HuH-7 (cell line): ENCODE measurements at regions not wholly inside any gene's neighbourhood (a gene's known extent, or its start where the extent isn't known, plus 50 kb on each side); places are given as distances from the start of the nearest gene placed in this dataset.

Experiments
- DNase-seq: peaks from one replicate; pipeline ENCODE4 v3.0.0; 2011; ENCODE audit warnings: low spot score

DNA sequence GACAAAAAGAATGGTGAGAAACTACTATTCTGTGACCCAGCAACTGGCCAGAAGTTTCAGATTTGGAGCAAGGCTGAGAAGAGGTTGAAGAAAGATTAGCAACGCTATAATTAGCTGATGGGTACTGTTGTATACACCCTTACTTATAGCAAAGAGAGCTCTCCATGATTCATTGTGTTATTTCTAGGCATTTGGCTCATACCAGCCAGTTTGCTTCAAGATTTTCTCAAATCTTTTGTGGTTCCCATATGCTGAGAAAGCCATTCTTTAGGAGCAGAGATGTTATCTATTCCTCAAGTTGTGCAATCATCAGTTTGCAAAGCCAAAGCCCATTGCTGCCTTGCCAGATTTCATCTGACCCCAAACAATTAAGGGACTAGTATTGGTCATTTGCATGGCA, 179.4 kb downstream of the ETS1 start:
- DNase-seq = no peak

DNA sequence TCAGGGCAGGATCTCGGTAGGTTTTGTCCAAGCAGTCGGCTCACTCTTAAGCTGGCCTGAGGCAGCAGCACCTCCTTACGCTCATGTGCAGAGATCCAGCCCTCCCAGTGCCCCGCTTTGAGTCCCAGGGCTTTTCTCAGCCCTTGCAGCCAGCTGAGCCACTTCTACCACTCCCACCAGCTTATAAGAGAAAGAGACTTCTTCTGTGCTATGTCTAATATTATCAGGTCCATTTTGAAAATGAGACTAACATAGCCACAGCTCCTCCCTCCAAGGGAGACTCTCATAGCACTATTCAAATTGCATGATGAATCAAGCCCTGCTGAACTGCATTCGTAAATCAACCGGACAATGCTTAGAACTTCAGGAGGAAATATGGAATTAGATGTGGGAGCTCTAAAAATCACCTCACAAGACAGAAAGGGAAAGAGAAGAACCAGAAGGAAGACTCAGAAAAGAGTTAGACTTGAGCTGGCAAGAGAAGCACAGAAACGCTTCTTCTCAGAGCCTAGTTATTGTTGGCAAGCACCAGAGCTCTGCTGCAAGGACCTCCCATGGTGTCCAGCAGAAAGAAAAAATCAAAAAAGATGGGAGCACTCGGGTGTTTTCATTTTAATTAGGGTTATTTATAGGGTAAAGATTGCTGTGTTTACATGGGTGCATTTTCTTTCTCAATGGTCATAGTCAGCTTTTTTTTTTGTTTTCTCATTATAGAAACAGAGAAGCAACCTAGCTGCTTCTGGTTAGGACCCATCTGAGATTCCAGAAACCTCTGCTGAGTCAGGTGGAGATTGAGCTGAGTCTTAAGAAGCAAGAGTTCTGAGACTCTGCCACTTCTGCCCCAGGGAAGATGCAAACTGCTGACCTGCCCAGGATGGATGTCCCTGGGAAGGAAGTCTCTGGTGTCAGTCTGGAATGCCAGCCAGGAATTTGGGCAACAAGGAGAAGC, 181.4 kb downstream of the ETS1 start:
- DNase-seq = no peak

DNA sequence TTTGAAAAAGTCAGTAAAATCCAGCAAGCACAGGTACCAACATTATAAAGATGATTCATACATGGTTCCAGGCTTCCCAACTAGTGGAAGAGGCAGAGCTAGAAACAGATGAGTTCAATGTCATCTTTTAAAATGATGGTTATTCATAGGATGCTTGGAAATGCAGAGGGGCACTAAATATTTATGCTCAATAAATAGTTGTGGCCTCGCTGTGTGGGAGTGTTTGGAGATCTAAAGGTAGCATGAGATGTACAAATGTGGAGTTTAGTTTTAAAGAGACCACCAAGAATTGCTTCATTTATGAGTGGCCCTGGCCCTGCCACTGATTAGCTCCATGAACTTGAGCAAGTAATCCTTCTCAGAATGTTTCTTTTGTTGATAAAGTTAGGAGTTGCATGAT, 182.2 kb downstream of the ETS1 start:
- no peak for DNase-seq

DNA sequence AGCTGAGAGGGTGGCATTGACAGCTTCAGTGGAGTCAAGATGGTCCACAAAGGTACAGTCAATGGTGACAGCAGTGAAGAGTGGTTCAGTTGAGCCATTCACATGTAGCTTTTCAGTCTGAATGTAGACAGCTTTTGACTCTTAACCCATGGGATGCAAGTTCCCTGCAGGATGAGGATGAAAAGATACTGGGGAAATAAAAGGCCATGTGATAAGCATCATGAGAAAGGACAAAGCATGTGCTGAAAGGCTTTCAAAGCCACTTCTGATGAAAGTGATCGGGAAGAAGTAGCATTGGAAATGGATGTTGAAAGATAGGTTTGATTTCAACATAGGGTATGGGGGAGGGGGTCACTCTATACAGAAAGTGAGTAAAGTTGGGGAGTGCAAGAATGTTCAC, 182.9 kb downstream of the ETS1 start:
- no peak for DNase-seq

DNA sequence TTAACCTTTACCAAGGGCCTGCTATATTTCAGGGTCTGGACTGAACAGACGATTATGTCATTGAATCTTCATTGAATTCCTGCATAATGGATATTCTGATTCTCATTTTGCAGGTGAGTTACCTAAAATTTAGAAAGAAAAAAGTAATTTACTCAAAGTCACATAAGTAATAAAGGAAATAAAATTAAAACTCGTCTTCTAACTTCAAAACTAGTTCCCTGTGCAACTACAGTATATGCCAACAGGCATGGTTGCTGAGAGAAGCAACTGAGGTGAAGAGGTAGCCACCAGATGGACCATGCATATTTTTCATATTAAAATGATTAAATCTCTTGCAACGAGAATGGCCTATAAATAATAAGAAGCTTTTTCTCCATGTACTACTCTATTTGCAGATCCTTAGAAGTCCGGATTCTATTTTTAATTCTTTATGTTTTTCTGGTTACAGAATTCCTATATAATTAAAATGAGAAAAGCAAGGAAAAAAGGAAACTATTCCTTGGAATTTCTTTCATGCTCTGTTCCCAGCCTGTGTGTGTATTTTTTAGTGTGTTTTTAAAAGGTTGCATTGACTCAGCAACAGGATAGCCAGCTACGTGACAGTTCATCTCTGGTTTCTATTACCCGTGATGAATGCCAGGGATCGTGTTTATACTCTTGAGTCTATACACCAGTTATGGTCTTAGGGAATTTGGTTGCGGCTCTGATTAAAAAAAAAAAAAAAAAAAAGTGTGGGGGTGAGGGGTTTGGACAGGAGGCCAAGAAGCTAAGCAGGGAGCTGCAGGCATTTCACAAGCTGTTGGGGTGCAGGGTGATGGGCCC, 186.8 kb downstream of the ETS1 start:
- DNase-seq = no peak

DNA sequence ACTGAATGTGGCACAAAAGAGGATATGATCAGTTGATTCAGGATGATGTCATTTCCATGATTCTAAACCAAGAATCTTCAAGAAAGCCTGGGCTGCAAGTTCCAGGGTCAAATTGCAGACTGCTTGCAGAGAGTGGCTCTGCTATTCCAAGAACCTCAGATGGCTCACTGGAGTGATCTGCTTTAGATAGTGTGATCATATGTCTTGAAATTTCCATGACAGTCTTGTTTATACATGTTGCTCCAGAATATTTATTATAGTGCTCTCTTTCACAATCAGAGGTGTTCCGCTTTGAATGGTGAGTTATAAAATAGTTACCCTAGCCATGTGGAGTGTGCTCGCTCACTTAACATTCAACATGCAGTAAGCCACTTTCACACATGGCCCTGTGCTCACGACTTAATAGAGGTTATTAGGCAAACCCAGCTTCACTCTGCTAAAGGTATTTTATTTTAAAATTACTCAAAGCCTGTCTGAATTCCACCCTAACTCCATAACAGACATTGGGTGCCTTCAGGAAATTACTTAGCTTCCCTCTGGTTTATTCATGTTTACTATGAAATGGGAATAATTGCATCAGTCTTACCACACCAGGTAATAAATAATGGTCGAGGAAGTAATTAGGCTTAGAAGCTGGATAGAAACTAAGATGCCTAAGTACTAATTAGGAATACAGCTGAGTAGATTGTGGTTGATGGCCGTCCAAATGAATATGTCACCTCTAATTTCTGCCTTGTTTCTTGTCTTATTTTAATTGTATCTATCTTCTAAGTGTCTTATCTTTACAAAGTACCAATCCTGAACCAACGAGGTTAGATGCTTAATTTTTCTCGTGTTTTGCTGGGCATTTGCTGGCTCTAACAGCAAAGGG, 187.9 kb downstream of the ETS1 start:
- DNase-seq = no peak

DNA sequence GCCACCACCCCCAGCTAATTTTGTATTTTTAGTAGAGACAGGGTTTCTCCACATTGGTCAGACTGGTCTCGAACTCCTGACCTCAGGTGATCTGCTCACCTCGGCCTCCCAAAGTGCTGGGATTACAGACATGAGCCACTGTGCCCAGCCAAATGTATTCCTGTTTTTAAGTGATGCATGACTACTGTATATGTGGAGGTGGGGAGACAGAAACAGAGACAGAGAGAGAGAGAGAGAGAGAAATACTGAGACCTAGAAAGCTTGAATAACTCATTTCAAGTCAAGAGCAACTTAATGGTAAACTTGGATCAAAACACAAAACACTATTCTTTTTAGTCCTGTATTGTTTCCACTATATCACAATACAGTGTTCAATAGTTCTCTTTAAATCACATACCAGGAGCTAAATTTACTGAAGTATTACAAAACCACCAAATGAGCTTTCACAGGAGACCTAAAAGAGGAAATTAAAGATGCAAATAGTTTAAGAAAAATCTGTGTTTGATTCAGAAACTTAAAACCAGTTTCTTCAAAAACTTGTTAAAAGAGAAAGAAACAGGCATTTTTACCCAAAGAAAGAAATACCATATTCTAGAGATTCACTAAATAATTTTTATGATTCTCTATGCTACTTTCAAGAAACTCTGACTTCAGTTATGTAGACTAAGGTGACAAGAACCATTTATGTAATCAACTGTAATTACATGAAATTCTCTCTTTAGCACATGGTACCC, 188.7 kb downstream of the ETS1 start:
- DNase-seq = no peak

DNA sequence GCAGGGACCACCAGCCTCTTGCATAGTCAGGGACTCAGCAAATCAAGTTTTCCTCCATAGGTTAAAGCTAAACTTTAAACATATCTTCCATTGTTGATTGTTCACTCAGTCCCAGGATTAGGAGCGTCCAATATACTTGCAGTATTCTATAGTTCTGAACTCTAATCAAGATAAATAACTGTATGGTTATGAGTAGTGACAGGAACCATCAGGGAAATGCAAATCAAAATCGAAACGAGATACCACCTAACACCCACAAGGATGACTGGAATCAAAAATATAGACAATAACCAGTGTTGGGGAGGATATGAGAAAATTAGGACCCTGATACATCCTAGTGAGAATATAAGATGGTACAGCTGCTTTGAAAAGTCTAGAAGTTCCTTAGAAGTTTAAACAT, 190.0 kb downstream of the ETS1 start:
- DNase-seq = no peak

DNA sequence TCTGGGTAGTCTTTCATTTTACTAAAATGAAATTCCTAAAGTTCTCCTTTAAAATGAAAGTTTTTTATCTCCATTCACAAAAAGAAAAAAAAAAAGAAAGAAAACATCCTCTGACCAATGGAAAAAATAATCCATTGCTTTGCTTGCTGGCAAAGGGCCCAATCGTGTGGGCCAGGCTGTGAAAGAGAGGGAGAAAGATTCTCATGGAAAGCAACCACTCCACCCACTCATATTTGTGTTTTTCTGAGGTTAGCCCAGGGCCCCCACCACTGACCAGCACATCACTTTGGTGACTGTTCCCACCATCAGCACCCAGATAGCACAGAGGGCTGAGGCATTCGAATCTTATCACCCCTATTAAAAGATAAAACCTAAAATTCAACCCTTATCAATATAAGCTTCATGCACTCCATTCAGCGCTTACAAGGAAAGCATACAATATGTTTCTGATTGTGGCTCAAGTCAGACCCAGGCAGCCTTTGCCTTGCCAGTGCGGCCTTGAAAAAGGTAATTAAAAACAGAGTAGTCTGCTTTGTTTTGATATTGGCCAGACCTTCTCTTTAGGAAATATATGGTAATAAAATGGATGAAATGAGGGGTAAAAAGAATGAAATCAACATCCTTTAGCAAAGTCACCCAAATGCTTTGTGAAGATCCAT, 192.8 kb downstream of the ETS1 start:
- no peak for DNase-seq

DNA sequence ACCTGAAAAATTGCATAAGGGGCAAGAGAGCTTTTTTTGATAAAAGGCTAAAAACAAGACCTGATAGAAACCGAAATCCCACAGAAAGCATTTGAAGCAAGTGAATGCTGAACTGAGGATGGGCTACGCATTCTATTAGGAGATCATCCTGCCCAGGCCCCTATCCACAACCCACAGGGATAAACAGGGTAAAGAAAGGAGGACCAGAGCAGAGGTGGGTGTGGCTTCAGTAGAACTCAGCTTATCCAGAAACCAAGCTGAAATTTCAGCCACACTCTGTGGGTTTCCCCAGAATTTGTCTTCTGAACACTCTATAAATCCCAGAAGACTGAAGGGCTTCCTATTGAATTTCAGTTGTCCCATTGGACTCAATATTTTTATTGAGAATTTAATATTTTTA, 195.1 kb downstream of the ETS1 start:
- no peak for DNase-seq

DNA sequence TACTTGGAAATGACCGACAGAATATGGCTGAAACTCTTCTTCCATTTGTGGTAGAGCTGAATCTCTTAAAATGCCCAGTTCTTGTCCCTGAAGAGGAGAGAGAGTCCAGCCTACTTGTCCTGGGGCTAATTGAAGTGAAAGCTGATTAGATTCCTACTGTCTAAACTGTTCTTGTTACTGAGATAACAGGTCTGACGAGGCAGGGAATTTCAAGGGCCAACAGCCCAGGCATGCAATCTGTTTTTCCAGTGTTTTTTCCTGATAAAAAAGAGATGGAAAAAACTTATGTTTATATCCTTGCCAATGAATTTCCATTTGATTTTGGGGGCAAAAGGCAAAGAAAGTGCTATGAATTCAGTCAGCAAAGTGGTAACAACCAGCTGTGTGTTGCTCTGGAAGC, 195.5 kb downstream of the ETS1 start:
- no peak for DNase-seq

DNA sequence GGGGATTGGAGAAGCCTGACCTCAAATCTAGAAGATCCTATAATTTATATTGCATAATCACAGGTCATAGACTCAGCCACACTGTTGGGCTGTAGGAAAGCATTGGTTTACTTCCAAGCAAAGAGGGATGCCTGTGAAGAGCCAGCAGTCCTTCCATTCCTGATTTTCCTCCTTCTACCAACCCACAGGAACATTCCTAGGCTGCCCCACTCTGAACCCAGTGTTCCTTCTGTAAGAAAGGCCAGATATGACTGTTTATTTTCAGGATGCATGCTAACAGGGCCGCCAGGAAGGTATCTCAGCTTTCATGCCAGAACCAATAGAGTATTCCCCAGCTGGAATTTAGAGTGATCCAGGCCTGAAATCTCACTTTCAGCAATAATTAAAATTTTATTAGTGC, 197.1 kb downstream of the ETS1 start:
- no peak for DNase-seq

DNA sequence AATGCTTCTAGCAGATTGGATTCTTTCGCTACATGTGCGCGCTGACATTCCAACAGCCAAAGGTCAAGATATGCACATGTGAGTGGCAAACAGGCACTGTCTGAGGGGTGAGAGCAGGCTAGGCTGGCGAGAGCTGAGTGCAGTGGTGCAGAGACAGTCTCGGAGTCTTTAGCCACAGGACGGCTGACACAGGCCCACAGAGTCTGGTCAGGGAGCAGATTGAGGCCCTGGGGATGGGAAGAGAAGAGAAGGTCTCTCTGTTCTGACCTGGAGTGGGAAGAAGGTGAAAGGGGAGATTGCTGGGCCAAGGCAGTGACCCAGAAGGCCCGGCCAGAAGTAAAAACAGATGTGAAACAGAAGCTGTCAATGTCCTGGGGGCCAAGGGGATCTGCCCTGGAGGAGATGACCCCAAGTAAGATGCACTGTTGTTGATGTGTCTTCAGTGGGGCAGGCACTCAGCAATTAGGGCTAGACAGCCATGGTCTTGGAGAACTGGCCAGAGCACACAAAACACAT, 197.8 kb downstream of the ETS1 start:
- no peak for DNase-seq

DNA sequence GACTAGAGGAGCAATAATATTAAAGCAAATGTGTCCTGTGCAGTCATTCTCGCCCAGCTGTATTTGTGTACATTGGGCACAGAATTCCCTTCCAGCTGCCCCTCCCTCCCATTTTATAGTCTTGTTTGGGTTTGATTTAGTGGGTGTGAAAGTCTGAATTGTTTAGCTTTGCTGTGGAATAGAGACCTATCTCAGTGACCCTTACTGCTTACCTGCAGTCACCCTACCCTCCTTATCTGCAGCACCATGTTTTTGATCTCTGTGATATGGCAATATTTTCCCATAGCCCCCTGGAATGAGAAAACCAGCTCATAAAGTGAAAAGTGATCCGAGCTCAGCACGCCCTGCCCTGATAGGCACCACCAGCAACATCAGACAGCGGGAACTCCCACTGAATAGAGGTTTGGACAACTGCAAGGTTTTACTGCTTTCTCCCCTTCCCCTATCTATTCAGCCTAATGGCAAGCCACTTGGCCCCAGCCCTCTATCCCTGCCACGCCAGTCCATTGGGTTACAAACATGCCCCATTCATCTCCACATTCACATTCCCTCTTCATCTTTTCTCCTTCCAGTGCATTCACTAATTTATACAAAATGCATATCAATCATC, 199.0 kb downstream of the ETS1 start:
- no peak for DNase-seq

DNA sequence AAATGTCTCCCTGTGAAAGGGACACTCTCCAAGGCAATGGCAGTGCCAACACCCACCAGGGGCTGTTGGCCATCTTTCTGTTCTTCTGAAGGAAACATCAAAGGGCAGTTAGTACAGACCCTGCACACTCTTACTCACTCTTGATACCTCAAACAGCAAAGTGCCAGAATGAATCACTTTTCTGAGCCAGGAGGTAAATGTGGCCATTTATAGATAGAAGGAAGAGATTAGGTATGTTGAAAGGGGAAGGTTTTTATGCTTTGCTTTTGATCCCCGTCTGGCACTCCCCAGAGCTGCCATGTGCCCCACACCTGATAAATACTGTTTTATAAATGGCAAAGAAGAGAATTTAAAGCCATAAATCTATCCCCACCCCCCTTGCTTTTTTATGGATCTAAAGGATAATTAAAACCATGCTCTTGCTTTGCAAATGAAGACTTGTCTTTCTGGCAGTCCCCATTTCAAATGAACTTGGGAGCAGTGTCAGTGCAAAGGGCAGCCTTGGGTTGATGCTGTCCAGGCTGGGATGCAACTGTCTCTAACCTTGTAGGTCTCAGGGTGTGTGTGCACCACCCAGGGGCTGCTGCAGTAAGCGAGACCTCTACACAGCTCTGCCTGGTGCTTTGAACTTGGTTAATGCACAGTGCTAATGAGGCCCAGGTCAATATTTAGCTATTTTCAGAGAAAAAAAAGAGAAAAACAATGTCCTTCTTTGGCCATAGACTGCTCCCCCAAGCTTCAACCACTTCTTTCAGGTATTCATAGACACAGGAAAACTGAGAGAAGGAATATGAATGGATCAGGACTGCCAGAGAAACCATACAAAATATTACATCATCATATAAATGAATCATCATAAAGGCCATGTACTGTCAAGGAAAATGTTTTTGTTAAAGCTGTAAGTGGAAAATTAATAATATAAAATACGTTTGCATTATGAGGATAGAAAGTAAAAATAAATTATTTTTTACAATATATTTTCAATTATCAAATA, 207.5 kb downstream of the ETS1 start:
- no peak for DNase-seq

DNA sequence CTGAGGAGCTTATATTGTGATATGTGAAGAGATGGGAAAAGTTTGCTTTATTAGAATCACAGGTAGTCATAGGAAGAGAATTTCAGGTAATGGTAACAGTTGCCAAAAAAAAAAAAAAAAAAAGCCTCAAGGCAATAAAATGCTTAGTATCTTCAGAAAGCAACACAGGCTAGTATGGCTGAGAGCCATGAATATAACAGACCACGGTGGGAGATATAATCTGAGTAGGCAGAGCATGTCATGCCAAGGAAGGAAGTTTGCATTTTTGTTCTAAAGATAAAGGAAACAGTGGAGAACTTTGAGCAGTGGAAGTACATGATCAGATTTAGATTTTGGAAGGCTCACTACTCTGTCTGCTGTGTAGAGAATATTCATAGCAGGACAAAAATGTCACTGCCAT, 211.4 kb downstream of the ETS1 start:
- DNase-seq = no peak

DNA sequence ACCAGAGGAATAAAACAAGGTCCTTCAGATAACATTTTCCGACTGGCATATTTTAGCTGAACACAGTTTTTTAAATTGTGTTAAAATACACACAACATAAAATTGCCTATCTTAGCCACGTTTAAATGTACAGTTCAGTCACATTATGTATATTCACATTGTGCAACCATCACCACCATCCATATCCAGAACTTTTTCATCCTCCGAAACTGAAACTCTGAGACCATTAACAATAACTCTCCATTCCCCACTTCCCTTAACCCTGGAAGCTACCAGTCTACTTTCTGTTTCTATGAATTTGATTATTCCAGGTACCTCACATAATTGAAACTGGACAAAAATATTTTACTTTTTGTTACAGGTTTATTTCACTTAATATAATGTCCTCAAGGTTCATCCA, 213.3 kb downstream of the ETS1 start:
- no peak for DNase-seq

DNA sequence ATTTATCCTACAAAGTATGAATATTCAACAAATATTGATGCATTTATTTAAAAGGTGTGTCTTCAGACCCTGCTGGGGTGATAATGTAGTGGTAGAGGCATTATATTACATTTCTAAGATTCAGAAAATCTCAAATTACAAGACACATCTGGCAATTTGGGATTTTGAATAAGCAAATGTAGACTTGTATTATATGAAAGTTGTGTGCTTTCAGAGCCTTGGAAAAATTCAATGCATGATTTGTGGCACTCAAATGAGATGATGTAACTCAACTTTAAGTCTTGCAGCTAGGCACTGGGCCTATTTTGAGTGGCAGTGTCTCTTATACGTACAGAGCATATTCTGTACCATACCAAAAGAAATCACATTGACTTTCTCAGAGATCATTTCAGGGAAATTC, 214.4 kb downstream of the ETS1 start:
- DNase-seq = no peak

DNA sequence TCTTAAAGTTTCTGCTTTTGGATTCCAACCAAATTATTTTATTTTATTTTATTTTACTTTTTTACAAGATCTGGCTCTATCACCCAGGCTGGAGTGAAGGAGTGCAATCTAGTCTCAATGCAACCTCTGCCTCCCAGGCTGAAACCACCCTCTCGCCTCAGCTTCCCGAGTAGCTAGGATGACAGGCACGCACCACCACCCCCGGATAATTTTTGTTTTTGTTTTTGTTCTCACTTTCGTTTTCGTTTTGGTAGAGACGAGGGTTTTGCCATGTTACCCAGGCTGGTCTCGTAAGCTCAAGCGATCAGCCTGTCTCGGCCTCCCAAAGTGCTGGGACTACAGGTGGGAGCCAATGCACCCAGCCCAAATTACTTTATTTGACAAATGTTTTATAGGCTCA, 219.8 kb downstream of the ETS1 start:
- DNase-seq = no peak
